GM18861 (cell line): ENCODE measurements at regions not wholly inside any gene's neighbourhood (a gene's known extent, or its start where the extent isn't known, plus 50 kb on each side); places are given as distances from the start of the nearest gene placed in this dataset.

ENCODE experiments used
- ATAC-seq: cut with Tn5 transposase; IDR thresholded peaks from one replicate; pipeline ENCODE4 v1.9.1; 2021; ENCODE audit not compliant: unreplicated experiment

GRCh38 chr4:56241500-56241899, 145.8 kb downstream of the AASDH start:
- no peak for ATAC-seq

- ATAC-seq: no peak
Observed at GRCh38 chr4:56240554-56241174, 146.6 kb downstream of the AASDH start.

GRCh38 chr4:56238251-56238650, 149.0 kb downstream of the AASDH start:
- no peak for ATAC-seq

GRCh38 chr4:56235725-56236124, 151.6 kb downstream of the AASDH start:
- ATAC-seq: no peak

GRCh38 chr4:56235011-56235410, 152.3 kb downstream of the AASDH start:
- ATAC-seq: no peak

- ATAC-seq: no peak
Observed at GRCh38 chr4:56234098-56234497, 153.2 kb downstream of the AASDH start.

- no peak for ATAC-seq
Observed at GRCh38 chr4:56231410-56231809, 155.9 kb downstream of the AASDH start.

GRCh38 chr4:56229947-56230346, 157.3 kb downstream of the AASDH start:
- ATAC-seq: no peak

GRCh38 chr4:56227301-56227835, 159.9 kb downstream of the AASDH start:
- no peak for ATAC-seq

GRCh38 chr4:56226579-56226978, 160.7 kb downstream of the AASDH start:
- ATAC-seq: no peak

- no peak for ATAC-seq
Observed at GRCh38 chr4:56224641-56225040, 162.7 kb downstream of the AASDH start.

- ATAC-seq: no peak
Observed at GRCh38 chr4:56222514-56222913, 164.8 kb downstream of the AASDH start.

- no peak for ATAC-seq
Observed at GRCh38 chr4:56220261-56220660, 167.0 kb downstream of the AASDH start.

- no peak for ATAC-seq
Observed at GRCh38 chr4:56219447-56219846, 167.8 kb downstream of the AASDH start.

- ATAC-seq: no peak
Observed at GRCh38 chr4:56218230-56218895, 168.9 kb downstream of the AASDH start.

GRCh38 chr4:56217343-56217890, 169.9 kb downstream of the AASDH start:
- ATAC-seq: no peak

- no peak for ATAC-seq
Observed at GRCh38 chr4:56215901-56216300, 171.4 kb downstream of the AASDH start.

- no peak for ATAC-seq
Observed at GRCh38 chr4:56215141-56215783, 172.0 kb downstream of the AASDH start.

- no peak for ATAC-seq
Observed at GRCh38 chr4:56213543-56213942, 173.7 kb downstream of the AASDH start.

GRCh38 chr4:56212774-56213173, 174.5 kb downstream of the AASDH start:
- no peak for ATAC-seq

GRCh38 chr4:56211202-56211601, 176.1 kb downstream of the AASDH start:
- no peak for ATAC-seq

GRCh38 chr4:56210397-56210796, 176.9 kb downstream of the AASDH start:
- ATAC-seq: no peak
